Fibroblast of skin of scalp (primary cell): ENCODE measurements at regions not wholly inside any gene's neighbourhood (a gene's known extent, or its start where the extent isn't known, plus 50 kb on each side); places are given as distances from the start of the nearest gene placed in this dataset.
"Not testable (repeated sequence)": the region's sequence is repeated elsewhere in the genome, so short reads cannot be mapped to it uniquely, and the experiment has no call there.

ENCODE experiments used
- DNase-seq: peaks from one replicate; pipeline ENCODE4 v3.0.0-alpha.2; 2013

GRCh38 chr7:24138343-24138742 is 145.6 kb upstream of the NPY start:
- no peak for DNase-seq

GRCh38 chr7:24140001-24140400 is 144.0 kb upstream of the NPY start:
- no peak for DNase-seq

- DNase-seq: no peak
Measured at GRCh38 chr7:24141874-24142509, 142.0 kb upstream of the NPY start.

GRCh38 chr7:24143547-24143946 is 140.4 kb upstream of the NPY start:
- peak; percentile 48 for DNase-seq

GRCh38 chr7:24151944-24152343 is 132.0 kb upstream of the NPY start:
- DNase-seq: no peak

GRCh38 chr7:24152356-24152755 is 131.6 kb upstream of the NPY start:
- no peak for DNase-seq

GRCh38 chr7:24152877-24153472 is 131.0 kb upstream of the NPY start:
- DNase-seq: no peak

GRCh38 chr7:24157666-24158065 is 126.3 kb upstream of the NPY start:
- no peak for DNase-seq

- DNase-seq: peak; percentile 92
Measured at GRCh38 chr7:24158975-24159374, 125.0 kb upstream of the NPY start.

- no peak for DNase-seq
Measured at GRCh38 chr7:24164401-24164800, 119.6 kb upstream of the NPY start.

- DNase-seq: no peak
Measured at GRCh38 chr7:24169077-24169624, 114.8 kb upstream of the NPY start.

GRCh38 chr7:24171951-24172350 is 112.0 kb upstream of the NPY start:
- DNase-seq: not testable (repeated sequence)

GRCh38 chr7:24172856-24173255 is 111.1 kb upstream of the NPY start:
- DNase-seq: no peak

- DNase-seq: no peak
Measured at GRCh38 chr7:24175603-24176002, 108.4 kb upstream of the NPY start.

- no peak for DNase-seq
Measured at GRCh38 chr7:24178811-24179570, 105.0 kb upstream of the NPY start.

GRCh38 chr7:24191362-24191761 is 92.6 kb upstream of the NPY start:
- no peak for DNase-seq

GRCh38 chr7:24192053-24192452 is 91.9 kb upstream of the NPY start:
- DNase-seq: no peak

GRCh38 chr7:24192691-24193090 is 91.3 kb upstream of the NPY start:
- DNase-seq: no peak

- DNase-seq: peak; percentile 44
Measured at GRCh38 chr7:24197852-24198251, 86.1 kb upstream of the NPY start.

- no peak for DNase-seq
Measured at GRCh38 chr7:24199978-24200377, 84.0 kb upstream of the NPY start.

GRCh38 chr7:24200407-24200966 is 83.5 kb upstream of the NPY start:
- no peak for DNase-seq

GRCh38 chr7:24201226-24201625 is 82.8 kb upstream of the NPY start:
- no peak for DNase-seq

GRCh38 chr7:24212073-24212472 is 71.9 kb upstream of the NPY start:
- DNase-seq: no peak
